GM18498 (cell line): ENCODE measurements at regions not wholly inside any gene's neighbourhood (a gene's known extent, or its start where the extent isn't known, plus 50 kb on each side); places are given as distances from the start of the nearest gene placed in this dataset.

ENCODE experiments used
- ATAC-seq: cut with Tn5 transposase; IDR thresholded peaks from one replicate; pipeline ENCODE4 v1.9.1; 2021; ENCODE audit warnings: mild to moderate bottlenecking, moderate library complexity; ENCODE audit not compliant: unreplicated experiment

DNA sequence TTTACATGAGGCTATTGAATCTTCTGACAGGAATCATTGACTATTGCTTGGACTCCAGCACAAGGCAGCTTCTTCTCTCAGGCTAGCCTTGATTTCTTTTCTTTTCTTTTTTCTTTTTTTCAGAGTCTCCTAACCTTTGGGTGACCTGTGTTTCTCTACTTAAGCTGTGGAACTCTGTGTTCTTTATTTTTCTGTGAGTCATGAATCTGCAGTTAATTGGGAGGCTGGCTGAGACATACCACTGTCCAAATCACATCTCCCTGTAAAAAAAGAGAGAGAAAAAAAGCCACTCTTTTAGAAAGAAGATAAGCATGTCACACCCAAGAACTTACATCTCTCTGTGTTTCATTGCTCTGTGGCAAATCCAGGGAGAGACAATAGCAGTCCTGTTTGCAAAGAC, 681.2 kb upstream of the TSPY4 start:
- no peak for ATAC-seq

GRCh38 chrY:8656515-8656914, 680.7 kb upstream of the TSPY4 start:
- no peak for ATAC-seq

GRCh38 chrY:8659721-8660120, 677.5 kb upstream of the TSPY4 start:
- ATAC-seq = no peak

- ATAC-seq = no peak
These were observed 663.4 kb upstream of the TSPY4 start for GRCh38 chrY:8673896-8674295.

GRCh38 chrY:8677336-8677935, 659.8 kb upstream of the TSPY4 start:
- no peak for ATAC-seq

DNA sequence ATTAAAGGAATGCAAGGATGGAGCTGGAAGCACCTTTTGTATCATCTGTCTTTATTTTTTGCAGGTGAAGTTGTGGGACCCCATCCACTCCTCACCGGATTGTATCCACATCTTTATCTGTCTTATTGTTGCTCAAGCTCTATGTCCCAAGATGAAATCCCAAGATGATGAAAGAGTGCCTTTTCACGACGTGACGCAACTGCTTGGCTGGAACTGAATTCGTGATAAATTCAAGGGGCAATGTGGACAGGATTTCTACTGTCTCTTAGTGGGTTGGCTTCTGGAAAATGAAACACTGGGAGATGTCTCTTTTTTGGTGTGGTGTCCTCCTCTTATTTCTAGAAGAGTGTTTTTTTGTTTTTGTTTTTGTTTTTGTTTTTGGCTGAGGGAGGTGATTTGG, 650.1 kb upstream of the TSPY4 start:
- ATAC-seq = no peak

DNA sequence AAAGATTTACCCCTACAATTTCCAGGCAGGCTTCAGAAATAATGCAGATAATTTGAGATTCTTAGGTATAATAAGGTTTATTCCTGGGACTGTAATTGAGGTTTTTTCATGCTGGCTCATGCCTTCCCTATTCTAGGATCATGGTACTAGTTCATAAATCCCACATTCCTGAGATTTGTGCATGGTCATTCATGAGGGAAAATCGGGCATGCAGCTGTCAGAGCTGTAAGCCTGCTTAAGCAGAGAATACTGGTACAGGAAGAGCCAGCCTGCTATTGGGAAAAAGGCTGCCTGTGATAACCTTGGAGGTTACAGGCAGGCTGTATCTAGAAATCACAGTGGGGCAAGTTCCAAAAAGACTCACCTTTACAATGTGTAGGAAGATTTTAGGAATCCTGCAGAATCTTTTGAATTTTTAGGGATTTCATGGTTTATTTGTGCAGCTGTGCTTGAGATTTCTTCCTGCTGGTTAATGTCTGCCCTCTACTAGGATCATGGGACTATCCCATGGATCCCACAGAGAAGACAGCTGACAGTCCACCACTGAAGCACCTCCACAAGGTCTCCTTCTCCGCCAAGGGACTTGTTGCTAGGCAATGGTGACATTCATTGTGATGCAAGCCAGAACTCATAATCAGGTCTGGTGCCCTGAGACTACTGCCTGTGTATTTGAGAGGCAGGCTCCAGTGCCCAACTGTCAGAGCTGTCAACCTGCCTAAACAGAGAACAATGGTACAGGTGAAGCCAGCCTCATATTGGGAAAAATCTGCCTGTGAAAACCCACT, 646.2 kb upstream of the TSPY4 start:
- ATAC-seq = no peak

DNA sequence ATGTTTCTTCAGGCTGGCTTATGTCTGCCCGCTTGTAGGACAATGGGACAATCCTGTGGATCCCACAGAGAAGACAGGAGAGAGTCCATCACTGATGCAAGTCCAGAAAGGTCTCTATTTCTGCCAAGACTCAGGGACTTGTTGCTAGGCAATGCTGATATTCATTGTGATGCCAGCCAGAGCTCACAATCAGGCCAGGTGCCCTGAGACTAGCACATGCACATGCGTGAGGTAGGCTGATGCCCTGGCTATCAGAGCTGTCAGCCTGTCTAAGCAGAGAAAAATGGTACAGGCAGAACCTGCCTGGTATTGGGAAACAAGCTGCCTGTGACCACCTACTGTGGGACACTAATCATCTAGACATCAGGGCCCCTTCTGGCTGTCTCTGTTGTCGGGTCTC, 638.7 kb upstream of the TSPY4 start:
- ATAC-seq = no peak

DNA sequence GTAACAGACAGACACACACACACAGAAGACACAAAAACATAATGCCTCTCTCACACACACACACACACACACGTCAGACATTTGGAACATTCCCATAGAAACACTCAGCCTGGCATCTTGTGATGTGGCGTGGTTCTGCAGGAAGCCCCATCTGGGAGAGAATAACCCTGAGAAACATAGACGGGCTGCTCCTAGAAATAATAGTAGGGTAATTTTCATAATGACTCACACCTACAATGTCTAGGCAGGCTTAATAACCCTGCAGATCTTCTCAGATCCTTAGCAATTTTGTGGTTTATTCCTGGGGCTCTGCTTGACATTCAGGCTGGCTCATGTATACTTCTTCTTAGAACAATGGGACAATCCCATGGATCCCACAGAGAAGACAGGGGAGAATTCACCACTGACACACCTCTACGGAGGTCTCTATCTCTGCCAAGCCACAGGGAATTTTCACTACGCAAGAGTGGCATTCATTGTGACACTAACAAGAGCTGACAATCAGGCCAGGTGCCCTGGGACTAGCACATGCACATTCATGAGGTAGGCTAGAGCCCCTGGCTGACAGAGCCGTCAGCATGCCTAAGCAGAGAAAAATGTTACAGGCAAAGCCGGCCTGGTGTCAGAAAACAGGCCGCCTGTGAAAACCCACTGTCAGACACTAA, 631.5 kb upstream of the TSPY4 start:
- no peak for ATAC-seq

DNA sequence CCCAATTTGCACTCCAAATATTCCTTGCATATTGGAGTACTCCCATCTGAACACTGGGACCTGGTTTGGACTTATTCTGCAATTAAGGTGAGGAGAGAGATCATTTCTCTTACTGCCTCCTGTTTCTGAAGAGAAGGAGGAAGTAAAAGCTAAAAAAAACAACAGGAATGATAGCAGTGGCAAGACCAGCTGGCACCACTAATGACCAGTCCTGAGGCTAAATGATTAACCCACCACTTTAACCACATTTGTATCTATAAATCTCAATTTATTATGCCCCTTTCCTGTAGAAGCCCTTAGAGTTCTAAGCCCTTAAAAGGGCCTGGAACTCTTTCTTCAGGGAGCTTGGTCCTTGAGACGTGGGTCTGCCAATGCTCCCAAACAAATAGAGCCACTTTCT, 625.0 kb upstream of the TSPY4 start:
- no peak for ATAC-seq

GRCh38 chrY:8715226-8715625, 622.0 kb upstream of the TSPY4 start:
- no peak for ATAC-seq

DNA sequence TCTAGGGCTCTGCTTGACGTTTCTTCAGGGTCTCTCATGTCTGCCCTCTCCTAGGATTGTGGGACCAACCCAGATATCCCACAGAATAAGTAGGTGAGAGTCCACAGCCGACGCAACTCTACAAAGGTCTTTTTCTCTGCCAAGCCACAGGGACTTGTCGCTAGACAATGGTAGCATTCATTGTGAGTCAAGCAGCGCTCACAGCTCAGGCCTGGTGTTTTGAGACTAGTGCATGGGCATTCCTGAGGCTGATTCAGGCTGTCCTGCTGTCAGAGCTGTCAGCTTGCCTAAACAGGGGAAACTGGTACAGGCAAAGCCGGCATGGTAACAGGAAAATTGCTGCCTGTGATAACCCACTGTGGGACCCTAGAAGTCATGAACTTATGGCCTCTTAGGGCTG, 610.6 kb upstream of the TSPY4 start:
- no peak for ATAC-seq

DNA sequence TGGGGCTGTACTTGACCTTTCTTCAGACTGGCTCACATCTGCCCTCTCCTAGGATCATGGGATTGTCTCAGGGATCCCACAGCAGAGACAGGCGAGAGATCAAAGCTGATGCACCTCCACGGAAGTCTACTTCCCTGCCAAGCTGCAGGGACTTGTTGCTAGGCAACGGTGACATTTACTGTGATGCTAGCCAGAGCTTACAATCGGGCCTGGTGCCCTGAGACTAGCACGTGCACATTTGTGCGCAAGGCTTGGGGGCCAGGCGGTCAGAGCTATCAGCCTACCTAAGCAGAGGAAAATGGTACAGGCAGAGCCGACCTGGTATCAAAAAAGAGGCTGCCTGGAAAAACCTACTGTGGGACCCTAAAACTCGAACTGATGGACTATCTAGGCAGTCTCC, 607.3 kb upstream of the TSPY4 start:
- ATAC-seq = no peak

- no peak for ATAC-seq
These were observed 595.8 kb upstream of the TSPY4 start for GRCh38 chrY:8741343-8742069.

DNA sequence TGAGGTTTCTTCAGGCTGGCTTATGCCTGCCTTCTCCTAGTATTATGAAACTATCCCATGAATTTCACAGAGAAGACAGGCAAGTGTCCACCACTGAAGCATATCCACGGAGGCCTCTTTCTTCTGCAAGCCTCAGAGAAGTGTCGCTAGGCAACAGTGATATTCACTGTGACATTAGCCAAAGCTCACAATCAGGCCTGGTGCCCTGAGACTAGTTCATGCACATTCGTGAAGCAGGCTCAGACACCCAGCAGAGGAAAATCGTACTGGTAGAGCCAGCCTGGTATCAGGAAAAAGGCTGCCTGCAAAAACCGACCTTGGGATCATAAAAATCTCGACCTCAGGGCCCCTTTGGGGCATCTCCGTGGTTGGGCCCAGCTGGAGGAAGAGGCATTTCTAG, 573.1 kb upstream of the TSPY4 start:
- no peak for ATAC-seq

DNA sequence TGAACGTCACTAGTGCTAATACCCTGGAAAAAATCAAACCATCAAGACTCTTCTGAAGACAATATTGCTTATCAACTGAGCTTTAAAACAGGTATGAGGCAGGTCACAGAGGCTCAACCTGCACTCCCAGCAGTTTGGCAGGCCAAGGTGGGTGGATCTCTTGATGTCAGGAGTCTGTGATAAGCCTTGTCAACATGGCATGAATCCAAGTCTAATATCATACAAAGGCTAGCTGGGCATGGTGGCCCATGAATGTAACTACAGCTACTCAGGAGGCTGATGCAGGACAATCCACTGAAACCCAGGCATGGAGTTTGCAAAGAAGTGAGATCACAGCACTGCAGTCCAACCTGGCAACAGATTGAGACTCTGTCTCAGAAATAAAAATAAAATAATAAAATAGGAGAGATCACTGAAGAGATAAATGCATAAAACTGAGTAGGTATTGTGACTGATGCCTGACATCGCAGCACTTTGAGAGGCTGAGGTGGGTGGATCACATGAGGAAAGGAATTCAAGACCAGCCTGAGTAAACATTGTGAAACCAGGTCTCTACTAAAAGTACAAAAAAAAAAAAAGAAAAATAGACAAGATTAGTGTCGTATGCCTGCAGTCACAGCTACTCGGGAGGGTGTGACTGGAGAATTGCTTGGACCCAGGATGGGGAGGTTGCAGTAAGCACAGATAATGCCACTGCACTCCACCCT, 555.9 kb upstream of the TSPY4 start:
- no peak for ATAC-seq

- no peak for ATAC-seq
These were observed 542.7 kb upstream of the TSPY4 start for GRCh38 chrY:8794561-8794960.

DNA sequence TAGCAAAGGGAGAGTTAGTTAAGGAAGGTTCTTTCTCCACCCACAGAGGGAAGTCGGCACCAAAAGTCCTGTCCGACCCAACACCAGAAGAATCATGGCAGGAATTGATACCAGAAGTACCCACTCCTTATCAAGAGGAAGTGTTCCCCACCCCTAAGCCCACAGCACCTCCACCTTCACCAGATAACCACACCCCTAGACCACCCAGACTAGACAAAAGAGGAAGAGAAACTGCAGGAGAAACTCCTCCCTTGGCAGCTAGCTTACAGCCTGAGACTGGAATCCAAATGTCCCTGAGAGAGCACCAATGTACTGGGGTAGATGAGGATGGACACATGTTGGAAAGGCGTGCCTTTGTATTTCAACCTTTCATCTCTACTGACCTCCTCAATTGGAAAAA, 532.9 kb upstream of the TSPY4 start:
- no peak for ATAC-seq

- ATAC-seq = no peak
These were observed 529.4 kb upstream of the TSPY4 start for GRCh38 chrY:8807648-8808408.

DNA sequence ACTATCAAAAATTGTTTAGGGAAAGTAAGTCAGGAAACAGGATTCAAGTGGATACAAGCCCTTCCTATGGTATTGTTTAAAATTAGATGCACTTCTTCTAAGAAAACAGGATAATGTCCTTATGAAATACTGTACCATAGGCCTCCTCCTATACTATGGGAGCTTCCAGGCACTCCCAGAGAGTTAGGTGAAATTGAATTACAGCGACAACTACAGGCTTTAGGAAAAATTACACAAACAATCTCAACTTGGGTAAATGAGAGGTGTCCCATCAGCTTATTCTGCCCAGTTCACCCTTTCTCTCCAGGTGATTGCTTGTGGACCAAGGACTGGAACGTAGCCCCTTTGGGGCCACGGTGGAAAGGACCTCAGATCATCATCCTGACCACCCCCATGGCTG, 528.7 kb upstream of the TSPY4 start:
- no peak for ATAC-seq
